ENCODE measurements at regions not wholly inside any gene's neighbourhood (a gene's known extent, or its start where the extent isn't known, plus 50 kb on each side); places are given as distances from the start of the nearest gene placed in this dataset.

GRCh38 chr7:67940400-67940799, 943.8 kb downstream of the TYW1 start:
- Histone ChIP-seq H3K27ac (no peak overlapping the region), H3K9me3 (no peaks in the 10 kb centered on the region), H3K27me3 (no peaks in the 10 kb centered on the region), H3K4me3 (no peak overlapping the region), H3K36me3 (no peaks in the 10 kb centered on the region), H3K4me1 (no peaks in the 10 kb centered on the region)
- ATAC-seq: no peak
- no peak for DNase-seq
- FAIRE-seq: no peak
- intact Hi-C loops (cut with DNase I): no loop called here
- no peak for TF ChIP-seq CTCF (IDR thresholded peaks at IDR 0.05)
- WGBS, 2 donors: 87 to 89% methylated on average over 13 of the region's 13 CpGs

- no peak overlapping the region for H3K27ac ChIP-seq
- no peak for TF ChIP-seq CTCF (IDR thresholded peaks at IDR 0.05)
- FAIRE-seq: no peak
- intact Hi-C loops (cut with DNase I): no loop called here
- H3K4me3 ChIP-seq: no peak overlapping the region
- no peaks in the 10 kb centered on the region for H3K9me3 ChIP-seq
- no peaks in the 10 kb centered on the region for H3K36me3 ChIP-seq
- DNase-seq: no peak
- ATAC-seq: no peak
- H3K27me3 ChIP-seq: no peaks in the 10 kb centered on the region
- H3K4me1 ChIP-seq: no peaks in the 10 kb centered on the region
- WGBS, 2 donors: 51 to 77% methylated on average over 2 of the region's 2 CpGs
Observed at GRCh38 chr7:67947191-67947590, 950.6 kb downstream of the TYW1 start.

DNA sequence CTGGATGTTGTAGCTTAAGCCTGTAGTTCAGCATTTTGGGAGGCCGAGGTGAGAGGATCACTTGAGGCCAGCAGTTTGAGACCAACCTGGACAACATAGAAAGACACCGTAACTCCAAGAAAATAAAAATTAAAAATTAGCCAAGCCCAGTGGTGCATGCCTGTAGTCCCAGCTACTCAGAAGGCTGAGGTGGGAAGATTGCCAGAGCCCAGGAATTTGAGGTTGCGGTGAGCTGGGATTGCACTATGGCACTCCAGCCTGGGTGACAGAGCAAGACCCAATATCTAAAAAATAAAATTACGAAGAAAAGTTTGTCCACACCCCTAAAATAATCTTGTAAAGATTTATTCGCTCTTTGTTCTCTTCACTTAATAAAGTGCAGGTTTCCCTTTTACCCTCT, 951.0 kb downstream of the TYW1 start:
- TF ChIP-seq CTCF (IDR thresholded peaks at IDR 0.05): no peak
- no peak for ATAC-seq
- Histone ChIP-seq H3K4me1 (no peaks in the 10 kb centered on the region), H3K4me3 (no peak overlapping the region), H3K27me3 (no peaks in the 10 kb centered on the region), H3K36me3 (no peaks in the 10 kb centered on the region), H3K27ac (no peak overlapping the region), H3K9me3 (no peaks in the 10 kb centered on the region)
- intact Hi-C loops (cut with DNase I): no loop called here
- WGBS, 2 donors: 70 to 81% methylated on average over 5 of the region's 5 CpGs
- FAIRE-seq: no peak
- DNase-seq: no peak

GRCh38 chr7:67950321-67951083, 953.9 kb downstream of the TYW1 start:
- intact Hi-C loops (cut with DNase I): no loop called here
- ATAC-seq (no peak), FAIRE-seq (no peak)

More at GRCh38 chr7:67950321-67951083, 953.9 kb downstream of the TYW1 start:
- H3K4me1 ChIP-seq: no peaks in the 10 kb centered on the region
- no peaks in the 10 kb centered on the region for H3K9me3 ChIP-seq
- TF ChIP-seq CTCF (IDR thresholded peaks at IDR 0.05): no peak
- no peaks in the 10 kb centered on the region for H3K27me3 ChIP-seq
- WGBS, 2 donors: 50 to 56% methylated on average over 7 of the region's 7 CpGs
- no peak overlapping the region for H3K4me3 ChIP-seq
- no peak overlapping the region for H3K27ac ChIP-seq
- DNase-seq: no peak
- no peaks in the 10 kb centered on the region for H3K36me3 ChIP-seq

Data from pancreas (tissue), 10 donors.